Fibroblast of lung (primary cell): ENCODE measurements at regions not wholly inside any gene's neighbourhood (a gene's known extent, or its start where the extent isn't known, plus 50 kb on each side); places are given as distances from the start of the nearest gene placed in this dataset.

Experiments used
- DNase-seq, 2 donors: peaks; one replicate each; pipeline versions ENCODE4 v3.0.0 to v3.0.0-alpha.2; 2010; ENCODE audit warnings: low read depth in 2 of 2
- H2AFZ ChIP-seq: 2 replicates; pipeline ENCODE4 v1.5.1; 2012; ENCODE audit warnings: low read length, control low read depth, inconsistent platforms
- H3K27ac ChIP-seq: 2 replicates; pipeline ENCODE4 v1.5.1; 2011; ENCODE audit warnings: low read length, control low read depth; ENCODE audit not compliant: insufficient read depth
- H3K27me3 ChIP-seq: 2 replicates; pipeline ENCODE4 v1.5.1; 2011; ENCODE audit warnings: mild to moderate bottlenecking, low read length; ENCODE audit not compliant: control insufficient read depth, insufficient read depth
- H3K36me3 ChIP-seq: 2 replicates; pipeline ENCODE4 v1.5.1; 2011; ENCODE audit warnings: low read length; ENCODE audit not compliant: control insufficient read depth, insufficient read depth
- H3K4me1 ChIP-seq: 2 replicates; pipeline ENCODE4 v1.5.1; 2011; ENCODE audit warnings: low read length; ENCODE audit not compliant: control insufficient read depth, insufficient read depth; ENCODE audit errors: extremely low read depth
- H3K4me2 ChIP-seq: 2 replicates; pipeline ENCODE4 v1.5.1; 2011; ENCODE audit warnings: low read length, control low read depth; ENCODE audit not compliant: insufficient read depth; ENCODE audit errors: extremely low read depth
- H3K4me3 ChIP-seq, 4 experiments: fragments of 200-600 bp in 1 of 4; sonication (generic) in 1 of 4; replicated peaks in 1 of 4; 2 replicates each; pipeline ENCODE4 v1.5.1; 2011 to 2016; ENCODE audit warnings: low read length in 4 of 4, low read depth in 3 of 4, mild to moderate bottlenecking in 3 of 4, control low read depth in 2 of 4, inconsistent platforms in 1 of 4, mixed read lengths in 1 of 4; ENCODE audit not compliant: insufficient read depth in 1 of 4; ENCODE audit errors: control extremely low read depth in 1 of 4
- H3K79me2 ChIP-seq: 2 replicates; pipeline ENCODE4 v1.5.1; 2012; ENCODE audit warnings: mild to moderate bottlenecking, low read length, inconsistent platforms; ENCODE audit not compliant: control insufficient read depth, insufficient read depth
- H3K9ac ChIP-seq: 2 replicates; pipeline ENCODE4 v1.5.1; 2011; ENCODE audit warnings: mild to moderate bottlenecking, low read length, control low read depth; ENCODE audit not compliant: insufficient read depth
- H3K9me3 ChIP-seq: 2 replicates; pipeline ENCODE4 v1.5.1; 2012; ENCODE audit warnings: low read depth, low read length; ENCODE audit not compliant: control insufficient read depth, insufficient read depth
- H4K20me1 ChIP-seq: 2 replicates; pipeline ENCODE4 v1.5.1; 2011; ENCODE audit warnings: low read length; ENCODE audit not compliant: control insufficient read depth, insufficient read depth; ENCODE audit errors: extremely low read depth
- CTCF ChIP-seq, 2 donors: IDR thresholded peaks in 1 of 2; conservative IDR thresholded peaks in 1 of 2; 1 replicate in 1 of 2; 2 replicates in 1 of 2; pipeline ENCODE4 v1.5.1; 2011 to 2012; ENCODE audit warnings: low read length in 2 of 2, control low read depth in 1 of 2, inconsistent platforms in 1 of 2, low read depth in 1 of 2, mild to moderate bottlenecking in 1 of 2
- EZH2 ChIP-seq: IDR thresholded peaks from 2 replicates; pipeline ENCODE4 v1.5.1; 2012; ENCODE audit warnings: low read length, control low read depth, mild to moderate bottlenecking; ENCODE audit errors: missing control alignments

- TF ChIP-seq CTCF (conservative IDR thresholded peaks at IDR 0.05 in 1 of 2, IDR thresholded peaks at IDR 0.05 in 1 of 2; ENCODE audit: low read depth in 1 of 2, low read length in 2 of 2) (no peak), EZH2 (no peak)
- no peaks in the 10 kb centered on the region for H3K4me1 ChIP-seq
- H3K4me3 ChIP-seq, result no peak overlapping the region
- no peaks in the 10 kb centered on the region for H3K79me2 ChIP-seq
- no peak overlapping the region for H3K9ac ChIP-seq
- no peaks in the 10 kb centered on the region for H3K36me3 ChIP-seq
- H3K27ac ChIP-seq, result no peak overlapping the region
- H3K4me2 ChIP-seq, result no peak overlapping the region
- H2AFZ ChIP-seq, result no peak overlapping the region
- H3K27me3 ChIP-seq, result no peaks in the 10 kb centered on the region
- H4K20me1 ChIP-seq, result no peaks in the 10 kb centered on the region
- DNase-seq, result peak in 1 of 2 donors; percentile 19
- no peaks in the 10 kb centered on the region for H3K9me3 ChIP-seq
These were observed 434.0 kb downstream of the INHBA start for GRCh38 chr7:41268878-41269277.

- Histone ChIP-seq H3K4me1 (peaks cover 4% of the 10 kb centered on the region), H3K79me2 (no peaks in the 10 kb centered on the region), H3K9ac (no peak overlapping the region), H2AFZ (no peak overlapping the region), H3K4me2 (no peak overlapping the region), H3K4me3 (no peak overlapping the region), H3K36me3 (no peaks in the 10 kb centered on the region), H3K9me3 (no peaks in the 10 kb centered on the region), H4K20me1 (no peaks in the 10 kb centered on the region), H3K27me3 (no peaks in the 10 kb centered on the region), H3K27ac (no peak overlapping the region)
- TF ChIP-seq CTCF (conservative IDR thresholded peaks at IDR 0.05 in 1 of 2, IDR thresholded peaks at IDR 0.05 in 1 of 2; ENCODE audit: low read depth in 1 of 2, low read length in 2 of 2), result no peak
- TF ChIP-seq EZH2, result no peak
- no peak for DNase-seq
These were observed 441.8 kb downstream of the INHBA start for GRCh38 chr7:41261080-41261479.

GRCh38 chr7:41257660-41258059 lies 445.2 kb downstream of the INHBA start:
- TF ChIP-seq EZH2, result no peak
- TF ChIP-seq CTCF (conservative IDR thresholded peaks at IDR 0.05 in 1 of 2, IDR thresholded peaks at IDR 0.05 in 1 of 2; ENCODE audit: low read depth in 1 of 2, low read length in 2 of 2), result no peak
- no peak overlapping the region for H3K27ac ChIP-seq

More at GRCh38 chr7:41257660-41258059, 445.2 kb downstream of the INHBA start:
- no peaks in the 10 kb centered on the region for H3K36me3 ChIP-seq
- no peaks in the 10 kb centered on the region for H3K9me3 ChIP-seq
- H3K4me2 ChIP-seq, result no peak overlapping the region
- no peak overlapping the region for H3K4me3 ChIP-seq
- H3K4me1 ChIP-seq, result peaks cover 4% of the 10 kb centered on the region
- H4K20me1 ChIP-seq, result no peaks in the 10 kb centered on the region
- no peaks in the 10 kb centered on the region for H3K27me3 ChIP-seq
- no peak overlapping the region for H3K9ac ChIP-seq
- DNase-seq, result no peak
- H2AFZ ChIP-seq, result no peak overlapping the region
- H3K79me2 ChIP-seq, result no peaks in the 10 kb centered on the region
